Heart right ventricle (tissue), 16 donors: ENCODE measurements at regions not wholly inside any gene's neighbourhood (a gene's known extent, or its start where the extent isn't known, plus 50 kb on each side); places are given as distances from the start of the nearest gene placed in this dataset.
"Not testable (repeated sequence)": the region's sequence is repeated elsewhere in the genome, so short reads cannot be mapped to it uniquely, and the experiment has no call there.

Experiments used
- ATAC-seq, 8 donors: fragments of 200-7000 bp; cut with Tn5 transposase; one replicate each; pipeline ENCODE4 v1.9.1; 2020; ENCODE audit warnings: mild to moderate bottlenecking in 8 of 8, moderate library complexity in 8 of 8, moderate number of reproducible peaks in 1 of 8
- DNase-seq, 2 donors: peaks; one replicate each; pipeline ENCODE4 v3.0.0-alpha.2; 2020
- H3K27ac ChIP-seq, 10 donors: fragments of 200-600 bp; sonication (generic) in 2 of 10; one replicate each; pipeline versions ENCODE4 v1.5.0 to v1.8.0; 2020 to 2022; ENCODE audit warnings: mild to moderate bottlenecking in 3 of 10
- H3K27me3 ChIP-seq, 7 donors: fragments of 200-600 bp; one replicate each; pipeline ENCODE4 v1.8.0; 2021 to 2022; ENCODE audit warnings: mild to moderate bottlenecking in 2 of 7
- H3K36me3 ChIP-seq, 9 donors: fragments of 200-600 bp; sonication (generic) in 1 of 9; one replicate each; pipeline versions ENCODE4 v1.5.0 to v1.8.0; 2020 to 2022; ENCODE audit warnings: mild to moderate bottlenecking in 2 of 9
- H3K4me1 ChIP-seq, 9 donors: fragments of 200-600 bp; sonication (generic) in 1 of 9; one replicate each; pipeline versions ENCODE4 v1.5.0 to v1.8.0; 2020 to 2022; ENCODE audit warnings: mild to moderate bottlenecking in 4 of 9
- H3K4me3 ChIP-seq, 10 donors: fragments of 200-600 bp; sonication (generic) in 2 of 10; one replicate each; pipeline versions ENCODE4 v1.5.0 to v1.8.0; 2020 to 2022; ENCODE audit warnings: mild to moderate bottlenecking in 7 of 10, moderate library complexity in 2 of 10
- H3K9me3 ChIP-seq, 11 donors: fragments of 200-600 bp in 10 of 11; sonication (generic) in 2 of 11; one replicate each; pipeline versions ENCODE4 v1.5.0 to v1.8.0; 2013 to 2022; ENCODE audit warnings: mild to moderate bottlenecking in 2 of 11, control low read depth in 1 of 11, moderate library complexity in 1 of 11
- WGBS, 2 donors: extraction: QIAGEN DNeasy Blood & Tissue Kit; methylation state at CpG; one replicate each; pipeline ENCODE4 v1.1.7; 2013; ENCODE audit warnings: inconsistent platforms in 1 of 2; 5-methylcytosine and 5-hydroxymethylcytosine counted together
- intact Hi-C, 10 donors: fragments of 100-400 bp; cut with DNase I; formaldehyde crosslinking; loops; one replicate each; pipeline versions ENCODE4 v1.11.1 to v1.14.2; 2022
- TF ChIP-seq, protein P1 (sequence below), 9 donors: fragments of 200-600 bp; sonication (generic) in 2 of 9; IDR thresholded peaks; one replicate each; pipeline versions ENCODE4 v1.5.0 to v1.8.0; 2021 to 2022; ENCODE audit warnings: antibody characterized with exemption in 9 of 9, mild to moderate bottlenecking in 5 of 9, moderate library complexity in 1 of 9
- donor health status: Arrhythmogenic right ventricular cardiomyopathy.
- donor health status: ischemic (EF 13 %, LVEDD 7.1; RV severe dilation, severe dysfunction).
- donor health status: healthy with polysubstance abuse.
- donor health status: DM: no; HTN: yes; CAD: no.
- donor health status: DM: no; HTN: no; CAD: no.
- donor health status: ischemic (EF 25% LVEDD 6.9; RV normal size, moderate dysfunction).
- donor health status: ischemic (EF 25% LVEDD 5.7; RV mildly dilated, moderate dysfunction).
- donor health status: healthy.
- donor health status: DM: yes; HTN: yes; CAD: no.
- donor health status: Ischemic cardiomyopathy.
- donor health status: ischemic (EF 35%, LVEDD 5.7; RV mildly dilated, moderate dysfunction).
- donor health status: nonischemic (EF 11% LVEDD 7.7; RV severe dilation, severe dysfunction).
- donor health status: DM: yes; HTN: yes; CAD: no.
- donor health status: PGD.
- donor health status: ischemic (EF 29% LVEDD 5.4; RV normal size, mild dysfunction).
- donor health status: nonischemic (EF 23%, LVEDD 6.1; RV moderate dilation, normal function).

DNA sequence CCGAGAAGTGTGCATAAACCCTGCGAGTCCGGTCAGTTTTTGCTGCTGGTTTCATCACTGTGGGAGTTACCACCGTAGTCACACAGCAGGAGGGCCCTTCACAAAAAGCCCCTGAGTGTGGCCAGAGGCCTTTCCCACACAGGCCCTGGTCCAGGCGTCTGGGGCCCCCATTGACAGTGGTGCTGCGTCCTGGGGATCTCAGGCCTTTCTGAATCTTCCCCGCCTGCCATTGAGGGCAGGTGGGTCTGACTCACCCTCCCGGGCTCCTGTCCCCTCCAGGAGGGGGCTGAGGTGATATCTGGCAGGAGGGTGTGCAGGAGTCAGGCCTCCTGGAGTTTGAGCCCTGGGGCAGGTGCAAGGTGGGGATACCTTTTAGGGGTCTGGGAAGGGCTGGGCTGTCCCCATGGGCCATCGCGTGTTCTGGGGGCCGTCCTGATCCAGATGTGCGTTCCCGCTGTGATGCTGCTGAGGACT is 358.5 kb downstream of the TMEM121 start:
- no peaks in the 10 kb centered on the region for H3K4me1 ChIP-seq

DNA sequence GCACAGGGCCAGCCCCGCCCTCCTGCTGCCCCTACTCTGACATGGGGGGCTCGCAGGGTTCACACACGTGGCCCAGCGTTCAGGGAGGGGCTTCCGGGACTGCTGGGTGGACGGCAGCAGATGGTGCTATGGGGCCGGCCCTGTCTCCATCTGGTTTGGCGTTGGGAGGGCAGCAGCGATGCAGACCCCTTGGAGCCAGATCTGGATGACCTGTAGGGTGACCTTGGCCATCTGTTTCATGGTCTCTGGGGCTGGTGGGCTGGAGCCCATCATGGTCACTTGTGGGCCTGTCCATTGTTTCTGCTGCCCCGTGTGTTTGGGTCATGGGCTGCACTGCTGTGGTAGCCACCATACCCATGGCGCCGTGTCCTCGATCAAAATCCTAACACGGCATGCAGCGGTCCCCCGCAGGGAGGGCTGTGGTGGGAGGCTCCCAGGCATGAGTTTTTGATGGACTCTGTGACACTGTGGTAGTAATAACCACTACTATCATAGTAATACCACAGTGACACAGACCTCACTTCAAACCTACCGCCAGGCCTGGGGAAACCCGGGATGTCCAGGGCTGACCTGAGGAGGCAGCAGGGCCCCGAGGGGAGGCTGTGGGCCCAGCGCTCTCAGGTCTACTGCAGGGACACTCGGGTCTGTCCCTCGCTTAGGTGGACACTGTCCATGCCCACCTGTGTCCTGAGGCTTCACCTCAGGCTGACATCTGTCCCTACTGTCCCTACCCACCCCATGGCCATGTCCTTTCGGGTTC is 359.4 kb downstream of the TMEM121 start:
- Histone ChIP-seq H3K4me1 (no peaks in the 10 kb centered on the region), H3K4me3 (no peak overlapping the region), H3K27me3 (peaks cover 0 to 14% (median 3%) of the 10 kb centered on the region in 7 donors), H3K27ac (no peak overlapping the region), H3K36me3 (no peaks in the 10 kb centered on the region), H3K9me3 (peaks cover 0 to 6% (median 0%) of the 10 kb centered on the region in 11 donors)
- TF ChIP-seq, protein P1, sequence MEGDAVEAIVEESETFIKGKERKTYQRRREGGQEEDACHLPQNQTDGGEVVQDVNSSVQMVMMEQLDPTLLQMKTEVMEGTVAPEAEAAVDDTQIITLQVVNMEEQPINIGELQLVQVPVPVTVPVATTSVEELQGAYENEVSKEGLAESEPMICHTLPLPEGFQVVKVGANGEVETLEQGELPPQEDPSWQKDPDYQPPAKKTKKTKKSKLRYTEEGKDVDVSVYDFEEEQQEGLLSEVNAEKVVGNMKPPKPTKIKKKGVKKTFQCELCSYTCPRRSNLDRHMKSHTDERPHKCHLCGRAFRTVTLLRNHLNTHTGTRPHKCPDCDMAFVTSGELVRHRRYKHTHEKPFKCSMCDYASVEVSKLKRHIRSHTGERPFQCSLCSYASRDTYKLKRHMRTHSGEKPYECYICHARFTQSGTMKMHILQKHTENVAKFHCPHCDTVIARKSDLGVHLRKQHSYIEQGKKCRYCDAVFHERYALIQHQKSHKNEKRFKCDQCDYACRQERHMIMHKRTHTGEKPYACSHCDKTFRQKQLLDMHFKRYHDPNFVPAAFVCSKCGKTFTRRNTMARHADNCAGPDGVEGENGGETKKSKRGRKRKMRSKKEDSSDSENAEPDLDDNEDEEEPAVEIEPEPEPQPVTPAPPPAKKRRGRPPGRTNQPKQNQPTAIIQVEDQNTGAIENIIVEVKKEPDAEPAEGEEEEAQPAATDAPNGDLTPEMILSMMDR (IDR thresholded peaks at IDR 0.05): no peak
- DNase-seq (peak in 1 of 2 donors; percentile 6), ATAC-seq (no peak)
- intact Hi-C loops: no loop called here
- 78 to 79% methylated on average over 23 of the region's 23 CpGs for WGBS, 2 donors

More for the DNA sequence above, 358.5 kb downstream of the TMEM121 start:
- no peaks in the 10 kb centered on the region for H3K36me3 ChIP-seq
- WGBS, 2 donors: 73 to 82% methylated on average over 13 of the region's 13 CpGs
- ATAC-seq (no peak), DNase-seq (peak in 1 of 2 donors; percentile 0)
- intact Hi-C loops: no loop called here
- peaks cover 0 to 6% (median 0%) of the 10 kb centered on the region in 11 donors for H3K9me3 ChIP-seq
- H3K4me3 ChIP-seq: no peak overlapping the region
- TF ChIP-seq, protein P1 (IDR thresholded peaks at IDR 0.05): no peak
- no peak overlapping the region for H3K27ac ChIP-seq
- peaks cover 0 to 21% (median 9%) of the 10 kb centered on the region in 7 donors for H3K27me3 ChIP-seq

DNA sequence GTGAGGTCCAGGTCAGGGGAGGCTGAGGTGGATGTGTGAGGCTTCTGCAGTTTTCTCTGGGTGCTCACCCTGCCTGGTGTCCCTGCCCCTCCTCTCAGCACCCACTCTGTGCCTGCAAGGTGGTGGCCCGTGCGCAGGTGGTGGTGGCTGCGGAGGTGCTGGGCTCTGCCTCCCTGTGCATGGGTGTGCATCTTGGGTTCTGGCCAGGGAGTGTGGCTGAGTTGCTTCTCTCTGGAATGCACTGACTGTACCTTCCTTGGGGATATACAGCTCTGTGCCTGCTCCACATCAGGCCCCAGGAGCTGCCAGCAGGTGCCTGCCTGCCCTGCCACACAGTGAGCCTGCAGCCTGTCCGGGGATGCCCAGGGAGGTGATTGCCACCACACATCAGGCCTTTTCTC is 360.4 kb downstream of the TMEM121 start:
- H3K9me3 ChIP-seq, intact Hi-C loops, DNase-seq, ATAC-seq, H3K27ac ChIP-seq, H3K4me3 ChIP-seq, H3K4me1 ChIP-seq, H3K36me3 ChIP-seq: not testable (repeated sequence)
- H3K27me3 ChIP-seq: peaks cover 0 to 16% (median 0%) of the 10 kb centered on the region in 7 donors
- WGBS, 2 donors: 80 to 84% methylated on average over 4 of the region's 4 CpGs

DNA sequence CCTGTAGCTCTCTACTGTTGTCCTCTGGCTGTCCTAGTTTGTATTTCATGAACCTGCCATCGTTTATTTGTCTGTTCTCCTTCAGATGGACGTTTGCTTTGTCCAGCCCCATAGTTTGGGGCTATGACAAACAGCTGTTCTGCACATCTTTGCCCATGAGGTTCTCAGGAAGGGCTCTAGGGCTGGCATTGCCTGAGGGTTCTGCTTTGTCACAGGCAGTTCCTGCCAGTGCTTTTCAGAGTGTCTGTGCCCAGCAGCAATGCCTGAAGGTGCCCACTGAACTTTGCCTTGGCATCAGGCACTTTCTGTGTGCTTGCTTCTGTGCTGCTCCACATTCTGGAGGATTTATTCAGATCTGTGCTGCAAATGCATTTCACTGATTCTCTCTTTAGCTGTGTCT is 361.3 kb downstream of the TMEM121 start:
- Histone ChIP-seq H3K36me3 (no peaks in the 10 kb centered on the region), H3K9me3 (peaks cover 0 to 6% (median 0%) of the 10 kb centered on the region in 11 donors), H3K27ac (no peak overlapping the region), H3K27me3 (peaks cover 0 to 18% (median 0%) of the 10 kb centered on the region in 7 donors), H3K4me1 (no peaks in the 10 kb centered on the region), H3K4me3 (no peak overlapping the region)
- 11 to 19% methylated on average over 2 of the region's 2 CpGs for WGBS, 2 donors
- intact Hi-C loops: no loop called here
- no peak for ATAC-seq
- TF ChIP-seq, protein P1 (IDR thresholded peaks at IDR 0.05): no peak
- DNase-seq: no peak

DNA sequence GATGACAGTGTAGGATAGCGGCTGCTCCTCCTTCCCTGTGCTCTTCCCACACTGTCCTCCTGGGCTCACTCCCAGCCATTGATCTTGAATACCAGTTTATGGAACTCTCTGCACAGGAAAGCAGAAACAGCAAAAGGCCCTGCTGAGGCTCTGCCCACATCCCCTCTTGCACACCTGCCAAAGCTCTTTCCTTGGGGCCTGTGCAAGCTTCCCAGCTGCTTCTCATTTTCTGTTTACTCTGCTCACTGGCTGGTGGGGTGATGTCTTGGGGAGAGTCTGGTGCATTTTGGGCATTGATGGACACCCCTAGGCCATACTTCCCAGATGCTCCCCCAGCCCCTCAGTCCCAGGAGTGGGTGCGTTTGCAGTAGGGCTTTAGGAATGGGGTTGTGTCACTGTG is 361.8 kb downstream of the TMEM121 start:
- Histone ChIP-seq H3K9me3 (peaks cover 0 to 6% (median 0%) of the 10 kb centered on the region in 11 donors), H3K4me1 (no peaks in the 10 kb centered on the region), H3K27ac (no peak overlapping the region), H3K4me3 (no peak overlapping the region), H3K27me3 (peaks cover 0 to 14% (median 0%) of the 10 kb centered on the region in 7 donors), H3K36me3 (no peaks in the 10 kb centered on the region)
- intact Hi-C loops: no loop called here
- WGBS, 2 donors: 88 to 90% methylated on average over 2 of the region's 2 CpGs
- DNase-seq (no peak), ATAC-seq (no peak)
- TF ChIP-seq, protein P1 (IDR thresholded peaks at IDR 0.05): no peak
